Calu3 (cell line): ENCODE measurements at regions not wholly inside any gene's neighbourhood (a gene's known extent, or its start where the extent isn't known, plus 50 kb on each side); places are given as distances from the start of the nearest gene placed in this dataset.

Experiments
- BruUV-seq: library from RNA; stranded (reverse); fragments of 400-500 nt; replicated peaks from 2 replicates; lab custom pipeline; 2021; lab: Mats Ljungman, UMichigan
- CTCF ChIA-PET: fragments of 300-600 bp; sonication (Branson Sonifier 250); formaldehyde crosslinking; loops from one replicate; lab custom pipeline; 2022; ENCODE audit warnings: antibody characterized with exemption; lab: Charles Lee
- DNase-seq: peaks from one replicate; pipeline ENCODE4 v3.0.0; 2022
- H3K27ac Mint-ChIP-seq: one replicate; pipeline ENCODE4 v1.8.0; 2022; ENCODE audit warnings: mixed read lengths; ENCODE audit not compliant: unreplicated experiment
- H3K27me3 Mint-ChIP-seq: one replicate; pipeline ENCODE4 v1.8.0; 2022; ENCODE audit warnings: mixed read lengths; ENCODE audit not compliant: unreplicated experiment
- H3K36me3 Mint-ChIP-seq: one replicate; pipeline ENCODE4 v1.8.0; 2022; ENCODE audit warnings: mild to moderate bottlenecking, moderate library complexity, mixed read lengths; ENCODE audit not compliant: insufficient read depth, unreplicated experiment
- H3K4me1 Mint-ChIP-seq: one replicate; pipeline ENCODE4 v1.8.0; 2022; ENCODE audit warnings: mild to moderate bottlenecking, low read depth, mixed read lengths; ENCODE audit not compliant: unreplicated experiment
- H3K4me3 Mint-ChIP-seq: one replicate; pipeline ENCODE4 v1.8.0; 2022; ENCODE audit warnings: mild to moderate bottlenecking, low read depth, moderate library complexity, mixed read lengths; ENCODE audit not compliant: unreplicated experiment
- H3K9me3 Mint-ChIP-seq: one replicate; pipeline ENCODE4 v1.8.0; 2022; ENCODE audit warnings: low read depth, mixed read lengths; ENCODE audit not compliant: unreplicated experiment
- intact Hi-C: fragments of 100-400 bp; cut with micrococcal nuclease; formaldehyde crosslinking; loops from one replicate; pipeline ENCODE4 v1.10.0; 2022; ENCODE audit not compliant: unreplicated experiment
- TF ChIP-seq, protein P1 (sequence below): fragments of 200-600 bp; IDR thresholded peaks from one replicate; pipeline ENCODE4 v1.8.0; 2022; ENCODE audit warnings: antibody characterized with exemption; ENCODE audit not compliant: unreplicated experiment

DNA sequence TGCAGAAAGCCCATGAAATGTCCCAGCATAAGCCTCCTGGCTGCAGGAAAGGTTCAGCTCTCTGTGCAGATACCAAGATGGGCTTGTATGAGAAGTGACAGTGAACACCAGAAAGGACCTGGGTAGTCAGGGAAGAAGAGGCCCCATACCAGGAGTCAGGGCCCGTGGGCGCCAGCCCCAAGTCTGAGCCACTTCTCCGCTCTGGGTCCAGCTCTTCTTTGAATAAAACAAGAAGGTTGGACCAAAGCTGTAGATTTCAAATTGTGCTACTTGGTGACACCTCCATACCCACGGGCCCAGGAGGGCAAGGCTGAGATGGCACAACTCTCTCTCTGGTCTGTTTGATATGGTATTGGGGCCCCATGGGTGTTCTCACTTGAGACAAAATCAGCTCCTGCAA is 261.5 kb downstream of the UACA start:
- intact Hi-C loops: no loop called here
- DNase-seq: no peak

DNA sequence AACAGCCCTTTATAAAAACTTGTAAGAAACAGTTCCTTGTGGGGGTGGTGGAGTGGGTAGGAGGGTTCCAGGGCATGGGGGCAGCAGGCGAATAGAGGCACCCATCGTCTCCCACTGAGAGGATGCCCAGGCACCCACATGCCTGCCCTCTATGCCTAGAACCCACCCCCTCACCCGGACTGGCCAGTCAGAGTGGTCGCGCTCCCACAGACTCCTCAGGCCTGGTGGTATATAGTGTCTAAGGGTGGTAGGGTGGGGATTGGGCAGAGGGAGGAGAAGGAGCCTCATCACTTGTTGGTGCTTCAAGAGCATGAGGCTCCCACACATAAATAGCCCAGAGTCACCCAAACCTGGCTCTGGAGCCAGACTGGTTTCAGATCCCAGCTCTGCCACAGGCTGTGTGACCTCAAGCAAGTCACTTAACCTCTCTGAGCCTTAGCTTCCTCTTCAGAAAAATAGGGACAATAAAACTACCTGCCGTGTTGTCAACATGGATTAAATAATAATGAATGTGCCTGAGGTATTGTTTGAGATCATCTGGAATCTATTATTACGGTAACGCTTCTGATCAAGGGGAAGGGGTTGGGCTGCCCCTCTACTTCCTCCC is 262.1 kb downstream of the UACA start:
- intact Hi-C loops: no loop called here
- H3K4me3 Mint-ChIP-seq: no peak overlapping the region
- TF ChIP-seq, protein P1, sequence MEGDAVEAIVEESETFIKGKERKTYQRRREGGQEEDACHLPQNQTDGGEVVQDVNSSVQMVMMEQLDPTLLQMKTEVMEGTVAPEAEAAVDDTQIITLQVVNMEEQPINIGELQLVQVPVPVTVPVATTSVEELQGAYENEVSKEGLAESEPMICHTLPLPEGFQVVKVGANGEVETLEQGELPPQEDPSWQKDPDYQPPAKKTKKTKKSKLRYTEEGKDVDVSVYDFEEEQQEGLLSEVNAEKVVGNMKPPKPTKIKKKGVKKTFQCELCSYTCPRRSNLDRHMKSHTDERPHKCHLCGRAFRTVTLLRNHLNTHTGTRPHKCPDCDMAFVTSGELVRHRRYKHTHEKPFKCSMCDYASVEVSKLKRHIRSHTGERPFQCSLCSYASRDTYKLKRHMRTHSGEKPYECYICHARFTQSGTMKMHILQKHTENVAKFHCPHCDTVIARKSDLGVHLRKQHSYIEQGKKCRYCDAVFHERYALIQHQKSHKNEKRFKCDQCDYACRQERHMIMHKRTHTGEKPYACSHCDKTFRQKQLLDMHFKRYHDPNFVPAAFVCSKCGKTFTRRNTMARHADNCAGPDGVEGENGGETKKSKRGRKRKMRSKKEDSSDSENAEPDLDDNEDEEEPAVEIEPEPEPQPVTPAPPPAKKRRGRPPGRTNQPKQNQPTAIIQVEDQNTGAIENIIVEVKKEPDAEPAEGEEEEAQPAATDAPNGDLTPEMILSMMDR: no peak
- H3K4me1 Mint-ChIP-seq: peaks cover 71% of the 10 kb centered on the region
- peaks cover 8% of the 10 kb centered on the region for H3K36me3 Mint-ChIP-seq
- CTCF ChIA-PET: no interaction called here
- DNase-seq: no peak
- no TSS peak for BruUV-seq
- H3K27ac Mint-ChIP-seq: no peak overlapping the region
- H3K27me3 Mint-ChIP-seq: no peaks in the 10 kb centered on the region
- H3K9me3 Mint-ChIP-seq: no peaks in the 10 kb centered on the region

More for the DNA sequence above, 261.5 kb downstream of the UACA start:
- Mint-ChIP-seq H3K9me3 (no peaks in the 10 kb centered on the region), H3K36me3 (peaks cover 8% of the 10 kb centered on the region), H3K4me3 (no peak overlapping the region), H3K27me3 (no peaks in the 10 kb centered on the region), H3K4me1 (peaks cover 70% of the 10 kb centered on the region), H3K27ac (no peak overlapping the region)
- CTCF ChIA-PET: no interaction called here
- TF ChIP-seq, protein P1: no peak
- no TSS peak for BruUV-seq

- TF ChIP-seq, protein P1: no peak
- CTCF ChIA-PET: interaction anchor here (1.1 to 2.7 kb wide), 2 partner anchors 8 to 30 kb away, joined by 3 to 8 read pairs; no protein-coding TSS in a partner anchor
- Mint-ChIP-seq H3K4me3 (no peak overlapping the region), H3K36me3 (peaks cover 5% of the 10 kb centered on the region), H3K27ac (no peak overlapping the region), H3K27me3 (no peaks in the 10 kb centered on the region), H3K4me1 (peaks cover 72% of the 10 kb centered on the region), H3K9me3 (no peaks in the 10 kb centered on the region)
- intact Hi-C loops: no loop called here
- DNase-seq: no peak
- no TSS peak for BruUV-seq
These were observed 263.6 kb downstream of the UACA start for GRCh38 chr15:70499791-70500190.

DNA sequence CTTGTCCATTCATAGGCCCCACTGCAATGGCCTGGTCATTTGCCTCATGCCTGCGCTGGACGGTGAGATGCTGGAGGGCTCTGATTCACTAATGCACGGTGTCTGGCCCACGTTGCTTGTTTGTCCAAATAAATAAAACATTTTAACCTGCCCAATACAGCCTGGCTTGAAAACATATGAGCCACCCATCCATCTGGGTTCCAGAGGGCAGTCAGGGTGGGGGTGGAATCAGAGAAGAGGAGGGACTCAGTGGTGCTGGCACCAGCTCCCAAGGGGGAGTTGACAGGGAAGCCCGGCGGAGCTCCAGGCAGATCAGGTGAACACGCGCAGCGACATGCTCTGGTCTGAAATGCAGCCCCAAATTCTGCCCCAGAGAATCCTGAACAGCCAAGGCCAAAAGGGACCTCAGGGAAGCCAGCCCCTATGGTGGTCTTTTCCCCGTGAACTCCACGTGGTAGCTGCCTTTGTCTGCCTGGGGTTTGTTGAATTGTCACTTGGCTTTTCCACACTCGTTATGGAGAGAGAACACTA is 265.2 kb downstream of the UACA start:
- Mint-ChIP-seq H3K4me1 (peaks cover 72% of the 10 kb centered on the region), H3K27me3 (no peaks in the 10 kb centered on the region), H3K27ac (no peak overlapping the region), H3K9me3 (no peaks in the 10 kb centered on the region), H3K36me3 (peaks cover 21% of the 10 kb centered on the region), H3K4me3 (no peak overlapping the region)
- BruUV-seq: no TSS peak
- intact Hi-C loops: no loop called here
- CTCF ChIA-PET: interaction anchor here (2.7 kb wide), 1 partner anchor 10 kb away, joined by 8 read pairs; no protein-coding TSS in a partner anchor
- TF ChIP-seq, protein P1: no peak
- no peak for DNase-seq
